Hepatocyte (in vitro differentiated cells): ENCODE measurements at regions not wholly inside any gene's neighbourhood (a gene's known extent, or its start where the extent isn't known, plus 50 kb on each side); places are given as distances from the start of the nearest gene placed in this dataset.
"Not testable (repeated sequence)": the region's sequence is repeated elsewhere in the genome, so short reads cannot be mapped to it uniquely, and the experiment has no call there.

Experiments used
- DNase-seq: peaks from one replicate; pipeline ENCODE4 v3.0.0-alpha.2; 2016; ENCODE audit warnings: low spot score
- H2AFZ ChIP-seq: fragments of 200-600 bp; sonication (generic); 2 replicates; pipeline ENCODE4 v1.6.0; 2016; ENCODE audit warnings: antibody characterized with exemption, mild to moderate bottlenecking
- H3K27ac ChIP-seq: fragments of 200-600 bp; sonication (generic); 2 replicates; pipeline ENCODE4 v1.5.1; 2016; ENCODE audit warnings: mild to moderate bottlenecking
- H3K27me3 ChIP-seq: fragments of 200-600 bp; sonication (generic); 2 replicates; pipeline ENCODE4 v1.6.1; 2016
- H3K36me3 ChIP-seq: fragments of 200-600 bp; sonication (generic); replicated peaks from 2 replicates; pipeline ENCODE4 v1.5.1; 2016; ENCODE audit warnings: low read depth; ENCODE audit not compliant: insufficient read depth
- H3K4me1 ChIP-seq: fragments of 200-600 bp; sonication (generic); 2 replicates; pipeline ENCODE4 v1.5.1; 2016; ENCODE audit warnings: mild to moderate bottlenecking, moderate library complexity; ENCODE audit not compliant: insufficient read depth
- H3K4me2 ChIP-seq: fragments of 200-600 bp; sonication (generic); 2 replicates; pipeline ENCODE4 v1.6.0; 2016
- H3K4me3 ChIP-seq: fragments of 200-600 bp; sonication (generic); 2 replicates; pipeline ENCODE4 v1.5.1; 2016; ENCODE audit warnings: mild to moderate bottlenecking
- H3K79me2 ChIP-seq: fragments of 200-600 bp; sonication (generic); 2 replicates; pipeline ENCODE4 v1.6.0; 2017; ENCODE audit warnings: mild to moderate bottlenecking
- H3K9me2 ChIP-seq: fragments of 200-600 bp; sonication (generic); replicated peaks from 2 replicates; pipeline ENCODE4 v1.6.0; 2017; ENCODE audit warnings: mild to moderate bottlenecking; ENCODE audit not compliant: insufficient read depth
- H3K9me3 ChIP-seq: fragments of 200-600 bp; sonication (generic); 2 replicates; pipeline ENCODE4 v1.5.1; 2016; ENCODE audit warnings: low read depth, mild to moderate bottlenecking
- H4K20me1 ChIP-seq: fragments of 200-600 bp; sonication (generic); 2 replicates; pipeline ENCODE4 v1.6.0; 2016; ENCODE audit warnings: mild to moderate bottlenecking; ENCODE audit not compliant: insufficient read depth, poor library complexity, severe bottlenecking
- EZH2 ChIP-seq: fragments of 200-600 bp; sonication (generic); IDR thresholded peaks from 2 replicates; pipeline ENCODE4 v1.6.1; 2016; ENCODE audit warnings: antibody characterized with exemption, mild to moderate bottlenecking, borderline replicate concordance
- EZH2phosphoT487 ChIP-seq: fragments of 200-600 bp; sonication (generic); IDR thresholded peaks from one replicate; pipeline ENCODE4 v1.6.1; 2018; ENCODE audit warnings: antibody characterized with exemption, mild to moderate bottlenecking, low read depth, moderate library complexity; ENCODE audit not compliant: unreplicated experiment, severe bottlenecking
- WGBS: methylation state at CpG from one replicate; pipeline ENCODE4 v1.1.6; 2016; ENCODE audit warnings: low lambda C conversion rate; ENCODE audit errors: missing lambda C conversion rate; 5-methylcytosine and 5-hydroxymethylcytosine counted together
- TF ChIP-seq, protein P1 (sequence below): fragments of 200-600 bp; sonication (generic); IDR thresholded peaks from 2 replicates; pipeline ENCODE4 v1.5.1; 2016; ENCODE audit warnings: antibody characterized with exemption, mild to moderate bottlenecking; ENCODE audit not compliant: poor library complexity

GRCh38 chr5:53302529-53302928 is 177.9 kb upstream of the FST start:
- Histone ChIP-seq H3K27me3 (no peaks in the 10 kb centered on the region), H3K36me3 (no peaks in the 10 kb centered on the region), H3K79me2 (no peaks in the 10 kb centered on the region), H3K4me3 (no peak overlapping the region), H4K20me1 (no peaks in the 10 kb centered on the region), H2AFZ (no peak overlapping the region), H3K9me3 (no peaks in the 10 kb centered on the region), H3K27ac (no peak overlapping the region), H3K4me1 (no peaks in the 10 kb centered on the region), H3K9me2 (no peaks in the 10 kb centered on the region), H3K4me2 (no peak overlapping the region)
- DNase-seq, result no peak
- TF ChIP-seq EZH2phosphoT487 (no peak), EZH2 (no peak)
- TF ChIP-seq, protein P1, sequence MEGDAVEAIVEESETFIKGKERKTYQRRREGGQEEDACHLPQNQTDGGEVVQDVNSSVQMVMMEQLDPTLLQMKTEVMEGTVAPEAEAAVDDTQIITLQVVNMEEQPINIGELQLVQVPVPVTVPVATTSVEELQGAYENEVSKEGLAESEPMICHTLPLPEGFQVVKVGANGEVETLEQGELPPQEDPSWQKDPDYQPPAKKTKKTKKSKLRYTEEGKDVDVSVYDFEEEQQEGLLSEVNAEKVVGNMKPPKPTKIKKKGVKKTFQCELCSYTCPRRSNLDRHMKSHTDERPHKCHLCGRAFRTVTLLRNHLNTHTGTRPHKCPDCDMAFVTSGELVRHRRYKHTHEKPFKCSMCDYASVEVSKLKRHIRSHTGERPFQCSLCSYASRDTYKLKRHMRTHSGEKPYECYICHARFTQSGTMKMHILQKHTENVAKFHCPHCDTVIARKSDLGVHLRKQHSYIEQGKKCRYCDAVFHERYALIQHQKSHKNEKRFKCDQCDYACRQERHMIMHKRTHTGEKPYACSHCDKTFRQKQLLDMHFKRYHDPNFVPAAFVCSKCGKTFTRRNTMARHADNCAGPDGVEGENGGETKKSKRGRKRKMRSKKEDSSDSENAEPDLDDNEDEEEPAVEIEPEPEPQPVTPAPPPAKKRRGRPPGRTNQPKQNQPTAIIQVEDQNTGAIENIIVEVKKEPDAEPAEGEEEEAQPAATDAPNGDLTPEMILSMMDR, result no peak
- 36% methylated on average over 1 of the region's 1 CpG for WGBS

DNA sequence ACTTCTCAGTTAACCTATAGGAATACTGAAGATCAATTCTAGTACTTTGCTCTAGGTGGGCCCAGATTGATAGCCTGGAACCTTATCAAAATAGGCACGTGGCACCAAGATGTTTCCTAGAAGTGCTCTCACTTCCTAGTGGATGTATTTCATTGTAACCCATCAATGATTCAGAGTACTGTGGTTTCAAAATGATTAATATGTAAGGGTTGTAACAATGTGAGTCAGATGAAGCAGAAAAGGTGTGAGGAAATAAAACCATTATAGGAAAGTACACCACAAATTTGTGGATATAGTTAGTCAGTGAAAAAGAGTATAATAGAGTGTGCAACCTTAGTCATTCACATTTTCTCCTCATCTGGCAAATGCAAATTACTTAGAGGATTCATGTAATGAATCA is 177.3 kb upstream of the FST start:
- no peak for DNase-seq
- H3K9me3 ChIP-seq, result no peaks in the 10 kb centered on the region
- WGBS, result 46% methylated on average over 1 of the region's 1 CpG
- H3K27ac ChIP-seq, result no peak overlapping the region
- H2AFZ ChIP-seq, result no peak overlapping the region
- no peaks in the 10 kb centered on the region for H4K20me1 ChIP-seq
- H3K4me3 ChIP-seq, result no peak overlapping the region
- no peaks in the 10 kb centered on the region for H3K4me1 ChIP-seq
- H3K79me2 ChIP-seq, result no peaks in the 10 kb centered on the region
- no peaks in the 10 kb centered on the region for H3K9me2 ChIP-seq
- H3K36me3 ChIP-seq, result no peaks in the 10 kb centered on the region
- no peak overlapping the region for H3K4me2 ChIP-seq
- no peaks in the 10 kb centered on the region for H3K27me3 ChIP-seq
- TF ChIP-seq, protein P1, result no peak
- TF ChIP-seq EZH2phosphoT487 (no peak), EZH2 (no peak)

GRCh38 chr5:53305316-53305715 is 175.1 kb upstream of the FST start:
- not testable (repeated sequence) for H2AFZ ChIP-seq, H3K27ac ChIP-seq, H3K9me3 ChIP-seq, H3K4me2 ChIP-seq, DNase-seq, H3K9me2 ChIP-seq, H3K4me3 ChIP-seq, H3K36me3 ChIP-seq, H4K20me1 ChIP-seq, H3K27me3 ChIP-seq, H3K79me2 ChIP-seq, H3K4me1 ChIP-seq
- WGBS, result 78% methylated on average over 1 of the region's 1 CpG

DNA sequence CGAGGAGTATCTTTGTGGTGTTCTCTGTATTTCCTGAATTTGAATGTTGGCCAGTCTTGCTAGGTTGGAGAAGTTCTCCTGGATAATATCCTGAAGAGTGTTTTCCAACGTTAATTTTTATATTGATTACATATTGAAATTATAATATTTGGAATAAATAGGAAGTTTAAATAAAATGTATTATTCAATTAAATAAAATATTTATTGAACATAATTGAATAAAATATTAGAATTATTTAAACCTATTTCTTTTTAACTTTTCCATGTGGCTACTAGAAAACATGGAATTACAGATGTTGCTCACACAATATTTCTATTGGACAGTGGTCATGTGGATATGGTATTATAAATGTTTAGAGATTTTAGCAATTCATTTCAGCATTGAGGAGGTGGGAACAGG is 170.8 kb upstream of the FST start:
- TF ChIP-seq EZH2phosphoT487, result no peak
- TF ChIP-seq, protein P1, result no peak
- TF ChIP-seq EZH2, result no peak
- no peak for DNase-seq
- H3K27ac ChIP-seq, result no peak overlapping the region
- no peaks in the 10 kb centered on the region for H3K9me2 ChIP-seq
- 81% methylated on average over 2 of the region's 2 CpGs for WGBS
- no peaks in the 10 kb centered on the region for H3K79me2 ChIP-seq
- H3K9me3 ChIP-seq, result no peaks in the 10 kb centered on the region
- H3K4me2 ChIP-seq, result no peak overlapping the region
- H3K36me3 ChIP-seq, result no peaks in the 10 kb centered on the region
- H4K20me1 ChIP-seq, result no peaks in the 10 kb centered on the region
- H2AFZ ChIP-seq, result no peak overlapping the region
- no peaks in the 10 kb centered on the region for H3K27me3 ChIP-seq
- no peak overlapping the region for H3K4me3 ChIP-seq
- no peaks in the 10 kb centered on the region for H3K4me1 ChIP-seq
